GM18858 (cell line): ENCODE measurements at regions not wholly inside any gene's neighbourhood (a gene's known extent, or its start where the extent isn't known, plus 50 kb on each side); places are given as distances from the start of the nearest gene placed in this dataset.
"Not testable (repeated sequence)": the region's sequence is repeated elsewhere in the genome, so short reads cannot be mapped to it uniquely, and the experiment has no call there.

ENCODE experiments used
- ATAC-seq: cut with Tn5 transposase; IDR thresholded peaks from one replicate; pipeline ENCODE4 v1.9.1; 2021; ENCODE audit not compliant: unreplicated experiment

- ATAC-seq = no peak
Observed at GRCh38 chr14:50018201-50018932, 98.0 kb downstream of the VCPKMT start.

GRCh38 chr14:50018933-50019210 is 97.5 kb downstream of the VCPKMT start:
- no peak for ATAC-seq

GRCh38 chr14:50020184-50020583 is 96.2 kb downstream of the VCPKMT start:
- ATAC-seq = no peak

DNA sequence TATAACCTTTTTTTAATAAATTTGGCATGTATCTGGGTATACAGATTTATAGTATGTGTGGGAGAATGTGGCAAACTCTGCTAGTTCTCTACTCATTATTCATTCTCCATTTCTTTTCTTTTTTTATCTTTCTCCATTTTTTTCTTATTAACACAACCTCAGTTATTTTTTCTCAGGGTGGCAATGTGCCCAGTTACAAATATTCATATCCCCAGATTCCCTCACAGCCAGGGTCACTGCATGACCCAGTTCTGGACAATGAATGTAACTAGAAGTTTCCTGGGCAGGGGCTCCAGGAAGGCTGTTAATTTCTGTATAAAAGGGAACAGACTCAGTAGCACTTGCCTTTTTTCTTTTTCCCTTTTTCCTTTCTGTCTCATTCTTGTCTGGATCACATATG is 95.6 kb downstream of the VCPKMT start:
- ATAC-seq = no peak

GRCh38 chr14:50021261-50022031 is 94.9 kb downstream of the VCPKMT start:
- no peak for ATAC-seq

GRCh38 chr14:50022661-50023060 is 93.7 kb downstream of the VCPKMT start:
- ATAC-seq = no peak

DNA sequence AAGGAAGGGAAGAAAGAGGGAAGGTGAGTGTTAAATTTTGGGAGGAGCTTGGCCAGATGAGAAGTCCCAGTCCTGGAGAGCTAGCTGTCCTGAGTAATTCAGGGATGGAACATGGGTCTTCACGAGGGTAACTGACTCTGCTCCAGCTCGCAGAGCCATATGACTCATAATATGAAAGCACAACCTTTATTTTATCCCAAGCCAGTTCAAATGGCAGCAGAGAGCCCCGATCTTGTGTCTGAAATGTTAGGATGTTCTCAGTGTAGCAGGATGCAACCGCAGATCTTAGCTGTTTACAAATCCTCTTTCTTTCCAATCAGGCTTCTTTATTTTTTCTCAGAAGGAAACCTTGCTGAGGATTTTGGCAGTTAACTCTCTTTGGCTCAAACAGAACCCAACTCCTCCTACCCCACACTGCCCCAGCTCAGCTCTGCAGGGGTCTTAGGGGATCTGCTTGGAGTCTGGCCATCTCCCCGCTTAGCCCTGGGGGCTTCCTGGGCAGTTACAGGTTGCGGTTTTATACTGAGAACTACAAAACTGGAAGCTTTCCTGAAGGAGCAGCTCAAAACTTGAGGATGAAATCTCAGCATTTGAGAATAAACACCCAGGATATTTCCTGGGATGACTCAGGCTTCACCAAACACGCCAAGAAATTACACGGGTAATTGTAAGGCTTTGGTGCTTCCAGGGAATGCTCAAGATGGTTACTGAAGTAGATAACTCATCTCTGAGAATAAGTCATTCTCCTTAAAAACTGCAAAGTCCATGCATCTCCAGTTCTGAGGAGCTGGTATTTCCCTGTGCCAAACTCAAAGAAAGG is 92.5 kb downstream of the VCPKMT start:
- ATAC-seq = no peak

- no peak for ATAC-seq
Observed at GRCh38 chr14:50025073-50025472, 91.3 kb downstream of the VCPKMT start.

DNA sequence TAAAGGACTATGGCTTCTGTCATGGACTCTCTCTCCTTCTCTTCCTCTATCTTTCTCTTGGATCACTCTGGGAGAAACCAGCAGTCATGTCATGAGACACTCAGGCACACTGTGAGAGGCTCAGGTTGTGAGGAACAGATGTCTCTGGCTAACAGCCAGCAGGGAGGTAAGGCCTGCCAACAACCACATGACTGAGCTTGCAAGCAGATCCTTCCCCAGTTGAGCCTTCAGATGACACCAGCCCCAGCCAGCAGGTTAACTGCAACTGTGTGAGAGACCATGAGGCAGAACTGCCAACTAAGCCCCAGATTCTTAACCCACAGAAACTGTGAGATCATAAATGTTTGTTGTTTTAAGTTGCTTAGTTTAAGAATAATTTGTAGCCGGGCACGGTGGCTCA is 90.6 kb downstream of the VCPKMT start:
- no peak for ATAC-seq

- ATAC-seq = no peak
Observed at GRCh38 chr14:50026396-50026795, 90.0 kb downstream of the VCPKMT start.

GRCh38 chr14:50027816-50028215 is 88.6 kb downstream of the VCPKMT start:
- no peak for ATAC-seq

- no peak for ATAC-seq
Observed at GRCh38 chr14:50028458-50028857, 87.9 kb downstream of the VCPKMT start.

GRCh38 chr14:50030036-50030435 is 86.3 kb downstream of the VCPKMT start:
- ATAC-seq = no peak

DNA sequence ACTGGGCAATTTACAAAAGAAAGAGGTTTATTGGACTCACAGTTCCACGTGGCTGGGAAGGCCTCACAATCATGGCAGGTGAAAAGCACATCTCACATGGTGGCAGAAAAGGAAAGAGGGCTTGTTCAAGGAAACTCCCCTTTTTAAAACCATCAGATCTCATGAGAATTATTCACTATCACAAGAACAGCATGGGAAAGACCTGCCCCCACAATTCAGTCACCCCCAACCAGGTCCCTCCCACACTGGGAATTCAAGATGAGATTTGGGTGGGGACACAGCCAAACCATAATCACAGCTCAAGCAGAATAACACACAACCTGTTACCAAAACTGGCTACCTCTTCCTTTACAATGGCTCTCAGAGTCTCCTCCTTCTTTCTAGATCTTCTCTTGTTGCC is 85.5 kb downstream of the VCPKMT start:
- ATAC-seq = not testable (repeated sequence)

- no peak for ATAC-seq
Observed at GRCh38 chr14:50031602-50032313, 84.6 kb downstream of the VCPKMT start.

GRCh38 chr14:50032462-50033167 is 83.8 kb downstream of the VCPKMT start:
- not testable (repeated sequence) for ATAC-seq

- no peak for ATAC-seq
Observed at GRCh38 chr14:50035214-50035613, 81.2 kb downstream of the VCPKMT start.

DNA sequence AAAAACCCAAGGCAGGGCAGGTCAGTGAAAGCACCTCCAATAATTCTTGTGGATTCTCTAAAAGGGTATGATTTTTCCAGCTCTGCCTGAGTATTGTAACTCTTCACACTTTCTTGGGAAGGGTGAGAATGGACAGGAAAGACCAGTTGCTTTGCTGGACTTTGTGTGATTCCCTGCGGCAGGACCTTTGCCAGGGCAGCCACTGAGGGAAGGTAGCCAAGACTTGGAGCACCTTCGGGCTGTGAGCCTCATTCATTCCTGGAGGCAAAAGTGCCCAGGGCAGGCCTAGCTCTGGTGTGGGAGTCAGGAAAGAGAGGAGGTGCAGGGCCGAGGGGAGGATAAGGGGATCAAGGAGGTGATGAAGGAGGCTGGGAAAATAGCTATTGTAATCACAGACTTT is 80.2 kb downstream of the VCPKMT start:
- no peak for ATAC-seq

- ATAC-seq = no peak
Observed at GRCh38 chr14:50036637-50037036, 79.7 kb downstream of the VCPKMT start.

- no peak for ATAC-seq
Observed at GRCh38 chr14:50037240-50037639, 79.1 kb downstream of the VCPKMT start.

DNA sequence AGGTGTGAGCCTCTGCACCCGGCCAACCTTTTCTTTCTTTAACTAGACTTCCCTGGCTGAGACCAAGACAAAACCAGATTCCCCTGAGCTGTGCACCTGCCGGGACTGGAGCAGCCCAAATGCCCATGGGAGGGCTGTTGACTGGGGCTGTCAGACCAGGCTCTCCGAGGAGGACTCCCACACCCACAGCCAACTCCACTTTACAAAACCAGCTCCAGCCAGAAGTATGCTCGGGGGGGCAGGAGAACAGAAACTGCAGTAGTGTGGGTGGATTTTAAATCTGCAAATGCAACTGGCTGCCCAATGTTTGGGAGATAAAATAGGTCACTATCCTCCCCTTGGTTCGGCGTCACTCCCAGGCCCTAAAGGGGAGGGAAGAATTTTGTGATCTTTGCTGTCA is 78.5 kb downstream of the VCPKMT start:
- ATAC-seq = no peak
